ENCODE measurements at regions not wholly inside any gene's neighbourhood (a gene's known extent, or its start where the extent isn't known, plus 50 kb on each side); places are given as distances from the start of the nearest gene placed in this dataset.
"Not testable (repeated sequence)": the region's sequence is repeated elsewhere in the genome, so short reads cannot be mapped to it uniquely, and the experiment has no call there.

- H3K4me3 ChIP-seq: no peak overlapping the region
- peak overlapping the region in 2 of 4 donors; percentile 63 to 64 for H3K27ac ChIP-seq
- TF ChIP-seq POLR2A (IDR thresholded peaks at IDR 0.05): no peak
- no peak for TF ChIP-seq CTCF (IDR thresholded peaks at IDR 0.05)
- WGBS, 2 donors: 91% methylated on average over 5 to 12 of the region's 12 CpGs
- intact Hi-C loops (cut with DNase I): no loop called here
- H3K27me3 ChIP-seq: no peaks in the 10 kb centered on the region
- H3K9me3 ChIP-seq: no peaks in the 10 kb centered on the region
- ATAC-seq (no peak), DNase-seq (peak in 1 of 4 donors; percentile 14)
- H3K4me1 ChIP-seq: peaks cover 15% of the 10 kb centered on the region
- no peaks in the 10 kb centered on the region for H3K36me3 ChIP-seq (replicated peaks in 1 of 2; ENCODE audit: insufficient read depth in 1 of 2, low read depth in 2 of 2)
Observed at GRCh38 chr2:44086629-44087028, 82.0 kb upstream of the PPM1B start.

- 4% methylated on average over 29 of the region's 29 CpGs for WGBS, 2 donors
- peak; percentile 92 to 98 (median 96) for TF ChIP-seq CTCF (IDR thresholded peaks at IDR 0.05)
- TF ChIP-seq POLR2A (IDR thresholded peaks at IDR 0.05): peak in 1 of 3 donors; percentile 32
- intact Hi-C loops (cut with DNase I): no loop called here
Observed at GRCh38 chr2:44087036-44087713, 81.5 kb upstream of the PPM1B start.

GRCh38 chr2:44087714-44088092 lies 81.0 kb upstream of the PPM1B start:
- peak overlapping the region in 3 of 4 donors; percentile 59 to 64 (median 63) for H3K27ac ChIP-seq

More at GRCh38 chr2:44087036-44087713, 81.5 kb upstream of the PPM1B start:
- Histone ChIP-seq H3K4me3 (no peak overlapping the region), H3K4me1 (peaks cover 15% of the 10 kb centered on the region), H3K36me3 (replicated peaks in 1 of 2; ENCODE audit: insufficient read depth in 1 of 2, low read depth in 2 of 2) (no peaks in the 10 kb centered on the region), H3K27ac (peak overlapping the region in 3 of 4 donors; percentile 59 to 64 (median 63)), H3K9me3 (no peaks in the 10 kb centered on the region), H3K27me3 (no peaks in the 10 kb centered on the region)
- ATAC-seq (peak; percentile 96), DNase-seq (peak; percentile 87 to 91 (median 90))

GRCh38 chr2:44092519-44092918 lies 76.2 kb upstream of the PPM1B start:
- H3K27ac ChIP-seq; H3K27me3 ChIP-seq; H3K36me3 ChIP-seq (replicated peaks in 1 of 2; ENCODE audit: insufficient read depth in 1 of 2, low read depth in 2 of 2); ATAC-seq; DNase-seq; H3K4me3 ChIP-seq; H3K9me3 ChIP-seq; intact Hi-C loops (cut with DNase I); H3K4me1 ChIP-seq: not testable (repeated sequence)
- 94 to 95% methylated on average over 5 of the region's 5 CpGs for WGBS, 2 donors

More at GRCh38 chr2:44087714-44088092, 81.0 kb upstream of the PPM1B start:
- no peak for TF ChIP-seq CTCF (IDR thresholded peaks at IDR 0.05)
- no peak for TF ChIP-seq POLR2A (IDR thresholded peaks at IDR 0.05)
- 44 to 59% methylated on average over 4 of the region's 4 CpGs for WGBS, 2 donors
- ATAC-seq (peak; percentile 12), DNase-seq (peak in 1 of 4 donors; percentile 13)
- Histone ChIP-seq H3K27me3 (no peaks in the 10 kb centered on the region), H3K4me1 (peaks cover 15% of the 10 kb centered on the region), H3K4me3 (no peak overlapping the region), H3K9me3 (no peaks in the 10 kb centered on the region), H3K36me3 (replicated peaks in 1 of 2; ENCODE audit: insufficient read depth in 1 of 2, low read depth in 2 of 2) (no peaks in the 10 kb centered on the region)
- intact Hi-C loops (cut with DNase I): no loop called here

GRCh38 chr2:44093970-44094369 lies 74.7 kb upstream of the PPM1B start:
- 88 to 89% methylated on average over 3 of the region's 3 CpGs for WGBS, 2 donors

More at GRCh38 chr2:44093970-44094369, 74.7 kb upstream of the PPM1B start:
- Histone ChIP-seq H3K36me3 (replicated peaks in 1 of 2; ENCODE audit: insufficient read depth in 1 of 2, low read depth in 2 of 2) (no peaks in the 10 kb centered on the region), H3K4me1 (no peaks in the 10 kb centered on the region), H3K27ac (no peak overlapping the region), H3K9me3 (no peaks in the 10 kb centered on the region), H3K27me3 (no peaks in the 10 kb centered on the region), H3K4me3 (no peak overlapping the region)
- no peak for TF ChIP-seq POLR2A (IDR thresholded peaks at IDR 0.05)
- intact Hi-C loops (cut with DNase I): no loop called here
- DNase-seq (no peak), ATAC-seq (no peak)
